HG03439 (cell line): ENCODE measurements at regions not wholly inside any gene's neighbourhood (a gene's known extent, or its start where the extent isn't known, plus 50 kb on each side); places are given as distances from the start of the nearest gene placed in this dataset.
"Not testable (repeated sequence)": the region's sequence is repeated elsewhere in the genome, so short reads cannot be mapped to it uniquely, and the experiment has no call there.

Experiments
- ATAC-seq: cut with Tn5 transposase; IDR thresholded peaks from one replicate; pipeline ENCODE4 v1.9.1; 2021; ENCODE audit warnings: mild to moderate bottlenecking, moderate library complexity; ENCODE audit not compliant: unreplicated experiment

- ATAC-seq = no peak
These were observed 109.2 kb downstream of the BASP1 start for GRCh38 chr5:17326600-17327037.

- ATAC-seq = no peak
These were observed 109.7 kb downstream of the BASP1 start for GRCh38 chr5:17327048-17327625.

- ATAC-seq = no peak
These were observed 112.1 kb downstream of the BASP1 start for GRCh38 chr5:17329571-17329970.

DNA sequence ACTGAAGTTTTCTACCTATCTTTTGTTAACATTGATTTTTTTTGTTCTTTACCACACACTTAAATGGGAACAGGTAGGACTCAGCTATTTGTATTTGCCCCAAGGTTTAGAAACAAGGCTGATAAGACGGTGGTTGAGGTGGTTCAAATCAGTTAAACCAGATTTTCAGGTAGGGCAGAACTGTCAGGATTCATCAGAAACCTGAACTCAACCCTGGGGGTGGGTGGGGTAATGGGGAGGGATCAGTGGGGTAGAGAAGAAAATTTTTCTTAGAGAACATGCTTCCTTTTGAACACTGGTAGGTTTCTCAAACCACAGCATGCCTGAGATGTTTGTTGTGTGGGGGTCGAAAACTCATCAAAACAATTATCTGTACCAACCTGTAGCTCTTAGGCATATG is 113.0 kb downstream of the BASP1 start:
- ATAC-seq = no peak

DNA sequence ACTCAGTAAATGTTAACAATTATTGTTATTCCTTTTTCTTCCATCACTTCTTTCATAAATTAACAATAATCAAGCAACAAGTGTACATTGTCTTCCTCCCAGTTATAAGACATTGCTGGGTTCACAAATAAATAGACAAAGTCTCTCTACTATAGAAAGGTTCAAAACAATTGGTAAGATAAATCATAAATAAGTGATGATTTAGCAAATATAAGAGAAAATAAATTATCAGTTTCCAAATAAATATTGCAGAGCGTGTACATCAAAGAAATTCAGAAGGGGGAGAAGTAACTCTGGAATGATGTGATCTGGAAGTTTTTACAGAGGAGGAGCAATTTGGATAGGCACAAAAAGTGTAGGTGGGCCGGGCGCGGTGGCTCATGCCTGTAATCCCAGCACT is 114.2 kb downstream of the BASP1 start:
- ATAC-seq = no peak

- no peak for ATAC-seq
These were observed 116.3 kb downstream of the BASP1 start for GRCh38 chr5:17333755-17334154.

GRCh38 chr5:17336054-17336453 is 118.6 kb downstream of the BASP1 start:
- no peak for ATAC-seq

- not testable (repeated sequence) for ATAC-seq
These were observed 119.3 kb downstream of the BASP1 start for GRCh38 chr5:17336723-17337122.

DNA sequence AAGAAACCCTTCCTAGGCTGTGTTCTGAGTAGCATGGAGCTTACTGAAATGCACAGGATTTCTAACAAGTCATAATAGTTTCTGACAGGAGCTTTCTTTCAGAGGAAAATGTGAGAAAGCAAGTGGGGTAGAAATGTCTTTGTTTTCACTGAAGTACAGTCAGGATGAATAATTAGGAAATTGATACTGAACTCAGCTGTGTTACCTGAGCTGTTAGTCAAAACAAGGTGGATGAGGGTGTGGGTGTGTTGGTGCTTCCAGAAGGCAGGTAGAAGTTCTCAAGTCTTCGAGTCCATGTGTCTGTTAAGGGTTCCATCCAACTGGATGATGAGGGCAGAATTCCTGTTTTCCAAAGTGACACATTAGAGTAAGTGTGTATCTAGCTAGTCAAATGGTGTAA is 122.4 kb downstream of the BASP1 start:
- no peak for ATAC-seq

GRCh38 chr5:17340379-17340778 is 122.9 kb downstream of the BASP1 start:
- ATAC-seq = no peak

DNA sequence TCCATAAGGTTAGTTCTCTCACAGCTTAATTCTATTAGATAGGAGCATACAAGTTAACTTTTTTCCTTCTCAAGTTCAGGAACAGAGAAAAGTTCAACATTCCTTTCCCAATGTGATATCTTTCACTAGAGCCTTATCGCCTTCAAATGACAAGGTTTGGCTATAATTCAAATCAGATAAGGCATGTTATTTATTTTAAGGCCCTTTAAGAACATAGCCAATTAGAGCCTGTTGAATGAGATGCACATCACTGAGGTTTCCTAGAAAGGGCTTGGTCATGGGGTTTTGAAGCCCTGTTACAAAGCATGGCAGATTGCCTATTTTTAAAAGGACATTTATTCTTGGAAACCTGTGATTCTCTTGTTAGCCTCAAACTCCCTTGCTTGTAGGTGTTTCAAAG is 123.4 kb downstream of the BASP1 start:
- no peak for ATAC-seq

DNA sequence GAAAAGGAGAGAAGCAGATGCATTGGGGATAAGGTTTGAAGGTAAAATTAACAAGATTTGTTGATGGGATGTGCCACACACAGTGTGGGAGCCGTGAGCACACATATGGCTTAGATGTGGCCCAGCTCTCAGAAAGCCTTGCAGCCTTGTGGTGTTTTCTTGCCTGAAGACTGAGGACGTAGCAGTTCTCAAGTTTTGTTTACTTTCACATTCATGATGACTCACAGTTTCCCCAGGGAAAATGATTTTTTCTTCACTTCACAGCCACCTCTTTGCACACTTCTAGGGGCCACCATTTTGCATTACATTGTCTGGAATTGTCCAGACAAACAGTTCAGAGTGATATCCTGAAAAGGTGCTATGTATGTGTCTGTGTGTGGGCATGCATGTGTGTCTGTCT is 126.2 kb downstream of the BASP1 start:
- no peak for ATAC-seq

- ATAC-seq = no peak
These were observed 129.4 kb downstream of the BASP1 start for GRCh38 chr5:17346811-17347210.

DNA sequence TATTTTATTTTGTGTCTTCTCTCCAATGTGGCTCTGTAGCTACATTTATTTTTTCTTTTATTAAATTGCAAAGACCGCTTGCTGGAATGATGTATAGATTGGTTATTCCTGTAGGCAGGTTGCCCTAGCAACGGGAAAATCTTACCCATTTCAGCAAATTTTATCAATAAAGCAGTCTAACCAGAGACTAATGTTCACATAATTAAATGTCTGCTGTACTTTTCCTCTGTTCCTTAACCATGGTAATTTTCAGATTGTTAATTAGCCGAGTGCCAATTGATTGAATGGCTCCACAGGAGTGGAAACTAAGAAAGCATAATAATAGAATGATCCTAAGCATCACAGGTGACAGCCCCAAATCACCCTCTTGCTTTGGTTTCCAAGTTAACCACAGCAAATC is 134.8 kb downstream of the BASP1 start:
- no peak for ATAC-seq

- no peak for ATAC-seq
These were observed 136.8 kb downstream of the BASP1 start for GRCh38 chr5:17354265-17354664.

DNA sequence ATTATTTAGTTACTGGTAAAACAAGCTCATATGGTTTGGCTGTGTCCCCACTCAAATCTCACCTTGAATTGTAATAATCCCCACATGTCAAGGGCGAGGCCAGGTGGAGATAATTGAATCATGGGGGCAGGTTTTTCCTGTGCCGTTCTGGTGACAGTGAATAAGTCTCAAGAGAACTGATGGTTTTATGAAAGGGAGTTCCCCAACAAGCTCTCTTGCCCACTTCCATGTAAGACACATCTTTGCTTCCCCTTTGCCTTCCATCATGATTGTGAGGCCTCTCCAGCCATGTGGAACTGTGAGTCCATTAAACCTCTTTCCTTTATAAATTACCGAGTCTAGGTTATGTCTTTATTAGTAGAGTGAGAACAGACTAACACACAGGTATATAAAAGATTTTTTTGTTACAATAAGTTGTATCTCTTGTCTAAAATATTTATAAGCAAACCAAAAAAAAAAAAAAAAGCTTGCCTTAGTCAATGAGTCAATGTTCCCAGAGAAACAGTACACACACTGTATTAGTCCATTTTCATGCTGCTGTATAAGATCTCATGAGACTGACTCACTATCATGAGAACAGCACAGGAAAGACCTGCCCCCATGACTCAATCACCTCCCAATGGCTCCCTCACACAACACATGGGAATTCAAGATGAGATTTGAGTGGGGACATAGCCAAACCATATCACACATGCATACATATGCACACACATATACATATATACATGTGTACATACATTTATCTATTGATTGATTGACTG is 138.3 kb downstream of the BASP1 start:
- no peak for ATAC-seq

DNA sequence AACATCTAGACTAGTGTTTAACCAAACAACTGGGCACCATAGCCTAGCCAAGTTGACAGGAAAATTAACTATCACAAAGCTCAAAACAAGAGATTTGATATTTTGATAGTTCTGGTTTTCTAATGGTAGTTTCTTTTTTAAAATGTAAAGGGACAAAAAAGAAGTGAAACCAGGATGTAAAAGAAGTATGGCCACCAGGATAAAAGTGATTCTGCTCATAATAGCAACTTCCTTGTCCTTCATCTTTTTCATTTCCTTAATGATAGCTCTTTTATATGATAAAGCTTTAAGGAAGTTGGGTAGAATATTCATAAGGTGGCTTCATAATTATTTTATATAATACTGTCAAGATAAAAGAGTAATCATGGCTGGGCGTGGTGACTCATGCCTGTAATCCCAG is 139.1 kb downstream of the BASP1 start:
- ATAC-seq = no peak

GRCh38 chr5:17357504-17357903 is 140.1 kb downstream of the BASP1 start:
- ATAC-seq = no peak

GRCh38 chr5:17358031-17358430 is 140.0 kb upstream of the TAF11L2 start:
- ATAC-seq = no peak

GRCh38 chr5:17359451-17360011 is 138.5 kb upstream of the TAF11L2 start:
- no peak for ATAC-seq

GRCh38 chr5:17360879-17361278 is 137.2 kb upstream of the TAF11L2 start:
- ATAC-seq = no peak

DNA sequence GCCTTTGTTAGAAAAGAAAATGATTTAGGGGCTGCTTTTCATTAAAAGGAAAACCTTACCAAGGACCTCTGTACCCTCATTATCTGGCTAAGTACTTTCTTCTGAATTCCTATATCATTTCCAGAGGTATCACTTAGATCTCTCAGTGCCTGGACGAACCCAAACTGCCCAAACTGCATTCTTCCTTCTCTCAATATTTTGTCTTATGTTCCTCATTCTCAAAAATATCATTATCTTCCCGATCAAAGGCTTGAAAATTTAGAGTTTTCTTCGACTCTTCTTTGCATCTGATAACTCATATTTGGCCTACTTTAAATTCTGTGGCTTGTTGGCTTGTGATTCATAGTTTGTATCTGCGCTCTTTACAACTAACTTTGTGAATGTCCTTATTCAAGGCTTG is 136.7 kb upstream of the TAF11L2 start:
- ATAC-seq = no peak
